WTC11 (cell line): ENCODE measurements at regions not wholly inside any gene's neighbourhood (a gene's known extent, or its start where the extent isn't known, plus 50 kb on each side); places are given as distances from the start of the nearest gene placed in this dataset.

ENCODE experiments used
- CBFB ChIP-seq: sonication (generic); formaldehyde crosslinking; IDR thresholded peaks from 2 replicates; pipeline ENCODE4 v1.8.1; 2022; ENCODE audit warnings: mild to moderate bottlenecking, low read depth, missing genetic modification reagents
- TCF7 ChIP-seq: sonication (generic); formaldehyde crosslinking; IDR thresholded peaks from 2 replicates; pipeline ENCODE4 v1.8.0; 2022; ENCODE audit warnings: mild to moderate bottlenecking, low read depth, missing genetic modification reagents, moderate library complexity
- ZNF121 ChIP-seq: sonication (generic); formaldehyde crosslinking; IDR thresholded peaks from 2 replicates; pipeline ENCODE4 v1.8.0; 2023; ENCODE audit warnings: missing genetic modification reagents
- ZNF423 ChIP-seq: fragments of 250-450 bp; sonication (Bioruptor Pico); IDR thresholded peaks from 2 replicates; pipeline ENCODE4 v2.1.2; 2022; ENCODE audit warnings: mild to moderate bottlenecking, moderate library complexity
- TF ChIP-seq, protein P1 (sequence below): sonication (generic); formaldehyde crosslinking; IDR thresholded peaks from 2 replicates; pipeline ENCODE4 v1.8.0; 2022; ENCODE audit warnings: missing genetic modification reagents
- TF ChIP-seq, protein P2 (sequence below): fragments of 200-600 bp; IDR thresholded peaks from 2 replicates; pipeline ENCODE4 v1.8.0; 2022; ENCODE audit warnings: antibody characterized with exemption
- TF ChIP-seq, protein P3 (sequence below): sonication (generic); formaldehyde crosslinking; conservative IDR thresholded peaks from 2 replicates; pipeline ENCODE4 v1.8.1; 2023; ENCODE audit warnings: mild to moderate bottlenecking, low read depth, missing genetic modification reagents, moderate library complexity
- TF ChIP-seq, protein P4 (sequence below): sonication (generic); formaldehyde crosslinking; IDR thresholded peaks from 2 replicates; pipeline ENCODE4 v1.8.1; 2022; ENCODE audit warnings: low read depth, missing genetic modification reagents, borderline replicate concordance
- TF ChIP-seq, protein P5 (sequence below): sonication (generic); formaldehyde crosslinking; IDR thresholded peaks from 2 replicates; pipeline ENCODE4 v1.8.1; 2023; ENCODE audit warnings: mild to moderate bottlenecking, missing genetic modification reagents
- TF ChIP-seq, protein P6 (sequence below): fragments of 250-450 bp; sonication (Bioruptor Pico); IDR thresholded peaks from 2 replicates; pipeline ENCODE4 v1.9.0; 2021; ENCODE audit warnings: mild to moderate bottlenecking
- TF ChIP-seq, protein P7 (sequence below): sonication (generic); formaldehyde crosslinking; IDR thresholded peaks from 2 replicates; pipeline ENCODE4 v1.8.0; 2022; ENCODE audit warnings: mild to moderate bottlenecking, missing genetic modification reagents

DNA sequence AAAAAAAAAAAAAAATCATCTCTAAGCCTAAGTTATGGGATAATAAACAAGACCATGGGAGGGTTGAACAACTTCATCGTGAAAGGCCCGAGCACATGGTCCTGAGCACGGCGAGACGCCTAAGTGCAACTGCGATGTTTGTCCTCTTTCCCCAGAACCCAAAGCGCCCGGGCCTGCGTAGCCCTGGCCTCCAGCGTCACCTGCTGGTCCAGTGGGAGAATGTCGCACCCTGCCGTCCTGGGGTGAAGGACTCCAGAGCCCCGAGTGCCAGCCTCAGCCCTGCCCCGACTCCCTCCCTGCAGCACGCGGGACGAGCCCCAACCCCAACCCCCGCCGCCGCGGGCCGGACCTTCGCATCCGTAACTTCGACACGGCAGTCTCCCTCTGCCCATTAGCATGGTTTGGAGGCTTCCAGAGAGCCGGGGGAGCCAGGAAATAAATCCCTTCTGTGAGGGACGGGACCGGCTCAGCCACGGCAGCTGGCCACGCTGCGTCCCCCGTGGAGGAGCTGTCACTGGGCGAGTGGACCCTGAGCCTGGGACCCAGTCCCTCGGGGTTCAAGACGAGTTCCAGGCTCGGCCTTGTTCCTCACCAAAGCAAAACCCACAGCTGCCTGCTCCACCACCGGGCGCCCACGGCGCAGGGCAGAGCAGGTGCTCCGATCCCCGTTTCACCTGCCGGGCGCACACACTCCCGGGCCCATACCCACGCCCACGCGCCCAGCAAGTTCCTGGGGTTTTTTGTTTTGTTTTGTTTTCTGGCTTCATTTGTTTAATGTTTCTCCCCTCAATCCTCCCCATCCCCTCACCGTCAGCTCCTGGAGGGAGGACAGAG is 132.5 kb upstream of the HAND1 start:
- TF ChIP-seq, protein P1, sequence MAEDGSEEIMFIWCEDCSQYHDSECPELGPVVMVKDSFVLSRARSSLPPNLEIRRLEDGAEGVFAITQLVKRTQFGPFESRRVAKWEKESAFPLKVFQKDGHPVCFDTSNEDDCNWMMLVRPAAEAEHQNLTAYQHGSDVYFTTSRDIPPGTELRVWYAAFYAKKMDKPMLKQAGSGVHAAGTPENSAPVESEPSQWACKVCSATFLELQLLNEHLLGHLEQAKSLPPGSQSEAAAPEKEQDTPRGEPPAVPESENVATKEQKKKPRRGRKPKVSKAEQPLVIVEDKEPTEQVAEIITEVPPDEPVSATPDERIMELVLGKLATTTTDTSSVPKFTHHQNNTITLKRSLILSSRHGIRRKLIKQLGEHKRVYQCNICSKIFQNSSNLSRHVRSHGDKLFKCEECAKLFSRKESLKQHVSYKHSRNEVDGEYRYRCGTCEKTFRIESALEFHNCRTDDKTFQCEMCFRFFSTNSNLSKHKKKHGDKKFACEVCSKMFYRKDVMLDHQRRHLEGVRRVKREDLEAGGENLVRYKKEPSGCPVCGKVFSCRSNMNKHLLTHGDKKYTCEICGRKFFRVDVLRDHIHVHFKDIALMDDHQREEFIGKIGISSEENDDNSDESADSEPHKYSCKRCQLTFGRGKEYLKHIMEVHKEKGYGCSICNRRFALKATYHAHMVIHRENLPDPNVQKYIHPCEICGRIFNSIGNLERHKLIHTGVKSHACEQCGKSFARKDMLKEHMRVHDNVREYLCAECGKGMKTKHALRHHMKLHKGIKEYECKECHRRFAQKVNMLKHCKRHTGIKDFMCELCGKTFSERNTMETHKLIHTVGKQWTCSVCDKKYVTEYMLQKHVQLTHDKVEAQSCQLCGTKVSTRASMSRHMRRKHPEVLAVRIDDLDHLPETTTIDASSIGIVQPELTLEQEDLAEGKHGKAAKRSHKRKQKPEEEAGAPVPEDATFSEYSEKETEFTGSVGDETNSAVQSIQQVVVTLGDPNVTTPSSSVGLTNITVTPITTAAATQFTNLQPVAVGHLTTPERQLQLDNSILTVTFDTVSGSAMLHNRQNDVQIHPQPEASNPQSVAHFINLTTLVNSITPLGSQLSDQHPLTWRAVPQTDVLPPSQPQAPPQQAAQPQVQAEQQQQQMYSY: no peak
- TF ChIP-seq, protein P2, sequence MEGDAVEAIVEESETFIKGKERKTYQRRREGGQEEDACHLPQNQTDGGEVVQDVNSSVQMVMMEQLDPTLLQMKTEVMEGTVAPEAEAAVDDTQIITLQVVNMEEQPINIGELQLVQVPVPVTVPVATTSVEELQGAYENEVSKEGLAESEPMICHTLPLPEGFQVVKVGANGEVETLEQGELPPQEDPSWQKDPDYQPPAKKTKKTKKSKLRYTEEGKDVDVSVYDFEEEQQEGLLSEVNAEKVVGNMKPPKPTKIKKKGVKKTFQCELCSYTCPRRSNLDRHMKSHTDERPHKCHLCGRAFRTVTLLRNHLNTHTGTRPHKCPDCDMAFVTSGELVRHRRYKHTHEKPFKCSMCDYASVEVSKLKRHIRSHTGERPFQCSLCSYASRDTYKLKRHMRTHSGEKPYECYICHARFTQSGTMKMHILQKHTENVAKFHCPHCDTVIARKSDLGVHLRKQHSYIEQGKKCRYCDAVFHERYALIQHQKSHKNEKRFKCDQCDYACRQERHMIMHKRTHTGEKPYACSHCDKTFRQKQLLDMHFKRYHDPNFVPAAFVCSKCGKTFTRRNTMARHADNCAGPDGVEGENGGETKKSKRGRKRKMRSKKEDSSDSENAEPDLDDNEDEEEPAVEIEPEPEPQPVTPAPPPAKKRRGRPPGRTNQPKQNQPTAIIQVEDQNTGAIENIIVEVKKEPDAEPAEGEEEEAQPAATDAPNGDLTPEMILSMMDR: peak; percentile 91
- no peak; the same call in 1 of the 2 replicates for TF ChIP-seq ZNF121
- TF ChIP-seq, protein P3, sequence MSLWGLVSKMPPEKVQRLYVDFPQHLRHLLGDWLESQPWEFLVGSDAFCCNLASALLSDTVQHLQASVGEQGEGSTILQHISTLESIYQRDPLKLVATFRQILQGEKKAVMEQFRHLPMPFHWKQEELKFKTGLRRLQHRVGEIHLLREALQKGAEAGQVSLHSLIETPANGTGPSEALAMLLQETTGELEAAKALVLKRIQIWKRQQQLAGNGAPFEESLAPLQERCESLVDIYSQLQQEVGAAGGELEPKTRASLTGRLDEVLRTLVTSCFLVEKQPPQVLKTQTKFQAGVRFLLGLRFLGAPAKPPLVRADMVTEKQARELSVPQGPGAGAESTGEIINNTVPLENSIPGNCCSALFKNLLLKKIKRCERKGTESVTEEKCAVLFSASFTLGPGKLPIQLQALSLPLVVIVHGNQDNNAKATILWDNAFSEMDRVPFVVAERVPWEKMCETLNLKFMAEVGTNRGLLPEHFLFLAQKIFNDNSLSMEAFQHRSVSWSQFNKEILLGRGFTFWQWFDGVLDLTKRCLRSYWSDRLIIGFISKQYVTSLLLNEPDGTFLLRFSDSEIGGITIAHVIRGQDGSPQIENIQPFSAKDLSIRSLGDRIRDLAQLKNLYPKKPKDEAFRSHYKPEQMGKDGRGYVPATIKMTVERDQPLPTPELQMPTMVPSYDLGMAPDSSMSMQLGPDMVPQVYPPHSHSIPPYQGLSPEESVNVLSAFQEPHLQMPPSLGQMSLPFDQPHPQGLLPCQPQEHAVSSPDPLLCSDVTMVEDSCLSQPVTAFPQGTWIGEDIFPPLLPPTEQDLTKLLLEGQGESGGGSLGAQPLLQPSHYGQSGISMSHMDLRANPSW (CRISPR knock-in tag): no peak
- TF ChIP-seq CBFB (CRISPR knock-in tag): no peak
- TF ChIP-seq, protein P4, sequence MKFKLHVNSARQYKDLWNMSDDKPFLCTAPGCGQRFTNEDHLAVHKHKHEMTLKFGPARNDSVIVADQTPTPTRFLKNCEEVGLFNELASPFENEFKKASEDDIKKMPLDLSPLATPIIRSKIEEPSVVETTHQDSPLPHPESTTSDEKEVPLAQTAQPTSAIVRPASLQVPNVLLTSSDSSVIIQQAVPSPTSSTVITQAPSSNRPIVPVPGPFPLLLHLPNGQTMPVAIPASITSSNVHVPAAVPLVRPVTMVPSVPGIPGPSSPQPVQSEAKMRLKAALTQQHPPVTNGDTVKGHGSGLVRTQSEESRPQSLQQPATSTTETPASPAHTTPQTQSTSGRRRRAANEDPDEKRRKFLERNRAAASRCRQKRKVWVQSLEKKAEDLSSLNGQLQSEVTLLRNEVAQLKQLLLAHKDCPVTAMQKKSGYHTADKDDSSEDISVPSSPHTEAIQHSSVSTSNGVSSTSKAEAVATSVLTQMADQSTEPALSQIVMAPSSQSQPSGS (CRISPR knock-in tag): no peak
- no peak for TF ChIP-seq ZNF423 (CRISPR knock-in tag)
- TF ChIP-seq, protein P5, sequence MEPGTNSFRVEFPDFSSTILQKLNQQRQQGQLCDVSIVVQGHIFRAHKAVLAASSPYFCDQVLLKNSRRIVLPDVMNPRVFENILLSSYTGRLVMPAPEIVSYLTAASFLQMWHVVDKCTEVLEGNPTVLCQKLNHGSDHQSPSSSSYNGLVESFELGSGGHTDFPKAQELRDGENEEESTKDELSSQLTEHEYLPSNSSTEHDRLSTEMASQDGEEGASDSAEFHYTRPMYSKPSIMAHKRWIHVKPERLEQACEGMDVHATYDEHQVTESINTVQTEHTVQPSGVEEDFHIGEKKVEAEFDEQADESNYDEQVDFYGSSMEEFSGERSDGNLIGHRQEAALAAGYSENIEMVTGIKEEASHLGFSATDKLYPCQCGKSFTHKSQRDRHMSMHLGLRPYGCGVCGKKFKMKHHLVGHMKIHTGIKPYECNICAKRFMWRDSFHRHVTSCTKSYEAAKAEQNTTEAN (CRISPR knock-in tag): no peak
- TF ChIP-seq, protein P6, sequence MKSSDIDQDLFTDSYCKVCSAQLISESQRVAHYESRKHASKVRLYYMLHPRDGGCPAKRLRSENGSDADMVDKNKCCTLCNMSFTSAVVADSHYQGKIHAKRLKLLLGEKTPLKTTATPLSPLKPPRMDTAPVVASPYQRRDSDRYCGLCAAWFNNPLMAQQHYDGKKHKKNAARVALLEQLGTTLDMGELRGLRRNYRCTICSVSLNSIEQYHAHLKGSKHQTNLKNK (CRISPR knock-in tag): no peak
- no peak for TF ChIP-seq TCF7 (CRISPR knock-in tag)
- TF ChIP-seq, protein P7, sequence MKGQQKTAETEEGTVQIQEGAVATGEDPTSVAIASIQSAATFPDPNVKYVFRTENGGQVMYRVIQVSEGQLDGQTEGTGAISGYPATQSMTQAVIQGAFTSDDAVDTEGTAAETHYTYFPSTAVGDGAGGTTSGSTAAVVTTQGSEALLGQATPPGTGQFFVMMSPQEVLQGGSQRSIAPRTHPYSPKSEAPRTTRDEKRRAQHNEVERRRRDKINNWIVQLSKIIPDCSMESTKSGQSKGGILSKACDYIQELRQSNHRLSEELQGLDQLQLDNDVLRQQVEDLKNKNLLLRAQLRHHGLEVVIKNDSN: peak; percentile 16; the same call in 1 of the 2 replicates
